ENCODE measurements at regions not wholly inside any gene's neighbourhood (a gene's known extent, or its start where the extent isn't known, plus 50 kb on each side); places are given as distances from the start of the nearest gene placed in this dataset.
A peak's percentile ranks its signal among the peaks of the same experiment; 100 is the strongest.

GRCh38 chr11:119805663-119806062, 76.7 kb upstream of the NECTIN1 start:
- H3K27ac ChIP-seq = no peak overlapping the region
- DNase-seq (ENCODE audit: low read depth, low spot score) = no peak

- no peak for DNase-seq (ENCODE audit: low read depth, low spot score)
- no peak overlapping the region for H3K27ac ChIP-seq
These were observed 75.7 kb upstream of the NECTIN1 start for GRCh38 chr11:119804698-119805097.

GRCh38 chr11:119803726-119804294, 74.8 kb upstream of the NECTIN1 start:
- no peak for DNase-seq (ENCODE audit: low read depth, low spot score)
- H3K27ac ChIP-seq = no peak overlapping the region

GRCh38 chr11:119803139-119803538, 74.1 kb upstream of the NECTIN1 start:
- no peak for DNase-seq (ENCODE audit: low read depth, low spot score)
- no peak overlapping the region for H3K27ac ChIP-seq

GRCh38 chr11:119802670-119803069, 73.7 kb upstream of the NECTIN1 start:
- DNase-seq (ENCODE audit: low read depth, low spot score) = no peak
- no peak overlapping the region for H3K27ac ChIP-seq

GRCh38 chr11:119800619-119801018, 71.6 kb upstream of the NECTIN1 start:
- H3K27ac ChIP-seq = no peak overlapping the region
- no peak for DNase-seq (ENCODE audit: low read depth, low spot score)

- no peak for DNase-seq (ENCODE audit: low read depth, low spot score)
- H3K27ac ChIP-seq = no peak overlapping the region
These were observed 71.2 kb upstream of the NECTIN1 start for GRCh38 chr11:119800171-119800570.

GRCh38 chr11:119798656-119799055, 69.7 kb upstream of the NECTIN1 start:
- DNase-seq (ENCODE audit: low read depth, low spot score) = no peak
- H3K27ac ChIP-seq = no peak overlapping the region

GRCh38 chr11:119797736-119798135, 68.7 kb upstream of the NECTIN1 start:
- no peak for DNase-seq (ENCODE audit: low read depth, low spot score)
- no peak overlapping the region for H3K27ac ChIP-seq

GRCh38 chr11:119797123-119797611, 68.2 kb upstream of the NECTIN1 start:
- DNase-seq (ENCODE audit: low read depth, low spot score) = no peak
- H3K27ac ChIP-seq = no peak overlapping the region

GRCh38 chr11:119796363-119797060, 67.5 kb upstream of the NECTIN1 start:
- no peak for DNase-seq (ENCODE audit: low read depth, low spot score)
- H3K27ac ChIP-seq = no peak overlapping the region

- no peak for DNase-seq (ENCODE audit: low read depth, low spot score)
- H3K27ac ChIP-seq = no peak overlapping the region
These were observed 66.7 kb upstream of the NECTIN1 start for GRCh38 chr11:119795690-119796089.

- no peak overlapping the region for H3K27ac ChIP-seq
- peak; percentile 59 for DNase-seq (ENCODE audit: low read depth, low spot score)
These were observed 66.2 kb upstream of the NECTIN1 start for GRCh38 chr11:119795231-119795630.

- no peak overlapping the region for H3K27ac ChIP-seq
- DNase-seq (ENCODE audit: low read depth, low spot score) = no peak
These were observed 65.8 kb upstream of the NECTIN1 start for GRCh38 chr11:119794756-119795155.

GRCh38 chr11:119794141-119794665, 65.2 kb upstream of the NECTIN1 start:
- H3K27ac ChIP-seq = no peak overlapping the region
- no peak for DNase-seq (ENCODE audit: low read depth, low spot score)

- no peak overlapping the region for H3K27ac ChIP-seq
- no peak for DNase-seq (ENCODE audit: low read depth, low spot score)
These were observed 64.5 kb upstream of the NECTIN1 start for GRCh38 chr11:119793335-119793984.

- no peak overlapping the region for H3K27ac ChIP-seq
These were observed 62.7 kb upstream of the NECTIN1 start for GRCh38 chr11:119791701-119792151.

GRCh38 chr11:119791047-119791446, 62.0 kb upstream of the NECTIN1 start:
- DNase-seq (ENCODE audit: low read depth, low spot score) = no peak
- H3K27ac ChIP-seq = no peak overlapping the region

More at GRCh38 chr11:119791701-119792151, 62.7 kb upstream of the NECTIN1 start:
- DNase-seq (ENCODE audit: low read depth, low spot score) = no peak

GRCh38 chr11:119790476-119790875, 61.5 kb upstream of the NECTIN1 start:
- H3K27ac ChIP-seq = no peak overlapping the region
- no peak for DNase-seq (ENCODE audit: low read depth, low spot score)

GRCh38 chr11:119789766-119790407, 60.9 kb upstream of the NECTIN1 start:
- no peak for DNase-seq (ENCODE audit: low read depth, low spot score)
- no peak overlapping the region for H3K27ac ChIP-seq

Data from epithelial cell of prostate (primary cell).